Panc1 (cell line): ENCODE measurements at regions not wholly inside any gene's neighbourhood (a gene's known extent, or its start where the extent isn't known, plus 50 kb on each side); places are given as distances from the start of the nearest gene placed in this dataset.

Experiments
- ATAC-seq: fragments of 200-7000 bp; cut with Tn5 transposase; 2 replicates; pipeline ENCODE4 v1.9.1; 2020; ENCODE audit warnings: mild to moderate bottlenecking, moderate library complexity
- BruUV-seq: library from RNA; stranded (reverse); fragments of 400-500 nt; replicated peaks from 2 replicates; lab custom pipeline; 2021; lab: Mats Ljungman, UMichigan
- CTCF ChIA-PET: fragments of 300-600 bp; sonication (Branson Sonifier 250); formaldehyde crosslinking; loops from one replicate; lab custom pipeline; 2022; ENCODE audit warnings: antibody characterized with exemption; lab: Charles Lee
- POLR2A ChIA-PET: fragments of 300-600 bp; sonication (Branson Sonifier 250); formaldehyde crosslinking; loops from one replicate; lab custom pipeline; 2022; ENCODE audit warnings: antibody characterized with exemption; lab: Charles Lee
- DNase-seq: peaks from one replicate; pipeline ENCODE4 v3.0.0-alpha.2; 2010; ENCODE audit warnings: low read depth, low spot score
- H3K27ac ChIP-seq: 2 replicates; pipeline ENCODE4 v1.5.1; 2011; ENCODE audit warnings: mild to moderate bottlenecking, low read length, inconsistent platforms
- H3K27me3 ChIP-seq: fragments of 200-500 bp; sonication (Bioruptor generic); 2 replicates; pipeline ENCODE4 v1.6.0; 2014; ENCODE audit warnings: low read length, inconsistent platforms; ENCODE audit not compliant: control insufficient read depth, insufficient read depth
- H3K36me3 ChIP-seq: fragments of 200-500 bp; sonication (Bioruptor generic); 2 replicates; pipeline ENCODE4 v1.5.1; 2014; ENCODE audit warnings: inconsistent platforms, mild to moderate bottlenecking, low read length, moderate library complexity; ENCODE audit not compliant: control insufficient read depth, insufficient read depth
- H3K4me1 ChIP-seq: 2 replicates; pipeline ENCODE4 v1.5.1; 2011; ENCODE audit warnings: inconsistent platforms, mild to moderate bottlenecking, low read length, moderate library complexity; ENCODE audit not compliant: control insufficient read depth, insufficient read depth
- H3K4me3 ChIP-seq, 2 experiments: 2 replicates each; pipeline ENCODE4 v1.5.1; 2011 to 2012; ENCODE audit warnings: low read depth in 2 of 2, low read length in 2 of 2, mild to moderate bottlenecking in 2 of 2, inconsistent platforms in 1 of 2, moderate library complexity in 1 of 2
- H3K9me3 ChIP-seq: fragments of 200-500 bp; sonication (Bioruptor generic); 2 replicates; pipeline ENCODE4 v1.5.1; 2014; ENCODE audit warnings: low read depth, mild to moderate bottlenecking, inconsistent platforms, low read length, moderate library complexity; ENCODE audit not compliant: control insufficient read depth, insufficient read depth
- CTCF ChIP-seq: fragments of 450-650 bp; IDR thresholded peaks from 2 replicates; pipeline ENCODE4 v1.5.1; 2017; ENCODE audit warnings: mild to moderate bottlenecking
- POLR2AphosphoS5 ChIP-seq: IDR thresholded peaks from 2 replicates; pipeline ENCODE4 v1.6.1; 2012; ENCODE audit warnings: mild to moderate bottlenecking, low read depth, low read length, moderate library complexity
- REST ChIP-seq, 2 experiments: IDR thresholded peaks; 2 replicates each; pipeline ENCODE4 v1.6.1; 2011 to 2012; ENCODE audit warnings: low read depth in 2 of 2, control low read depth in 1 of 2, low read length in 1 of 2, mild to moderate bottlenecking in 1 of 2, moderate library complexity in 1 of 2; ENCODE audit not compliant: insufficient read depth in 1 of 2
- SIN3A ChIP-seq: IDR thresholded peaks from 2 replicates; pipeline ENCODE4 v1.6.1; 2012; ENCODE audit warnings: low read depth, mild to moderate bottlenecking, low read length, moderate library complexity, borderline replicate concordance; ENCODE audit not compliant: insufficient read depth
- TCF7L2 ChIP-seq: IDR thresholded peaks from 2 replicates; pipeline ENCODE4 v1.6.1; 2011; ENCODE audit warnings: mild to moderate bottlenecking, low read depth, low read length, inconsistent platforms
- in situ Hi-C: cut with HindIII; loops from 2 replicates; pipeline ENCODE4 v1.10.0; 2016; ENCODE audit warnings: low sequenced_read_pairs, low pct_unique_long_range_greater_than_20kb
- intact Hi-C: fragments of 100-400 bp; cut with micrococcal nuclease; formaldehyde crosslinking; loops from one replicate; pipeline ENCODE4 v1.10.0; 2022; ENCODE audit not compliant: unreplicated experiment

GRCh38 chr16:52069866-52070265 lies 477.1 kb downstream of the TOX3 start:
- POLR2A ChIA-PET, result no interaction called here
- Histone ChIP-seq H3K27me3 (no peaks in the 10 kb centered on the region), H3K27ac (no peak overlapping the region), H3K4me3 (no peak overlapping the region), H3K4me1 (no peaks in the 10 kb centered on the region), H3K36me3 (no peaks in the 10 kb centered on the region), H3K9me3 (no peaks in the 10 kb centered on the region)
- TF ChIP-seq POLR2AphosphoS5 (no peak), REST (IDR thresholded peaks at IDR 0.05; ENCODE audit: insufficient read depth in 1 of 2, low read depth in 2 of 2, low read length in 1 of 2) (no peak), CTCF (peak; percentile 22; the same call in 1 of the 2 replicates), SIN3A (no peak), TCF7L2 (no peak)
- ATAC-seq (no peak), DNase-seq (no peak)
- intact Hi-C loops, result loop anchor here (2.0 to 10.0 kb wide), 2 partner anchors 843 to 955 kb away; no protein-coding TSS in a partner anchor
- CTCF ChIA-PET, result no interaction called here
- in situ Hi-C loops, result no loop called here
- no TSS peak for BruUV-seq

- Histone ChIP-seq H3K4me1 (no peaks in the 10 kb centered on the region), H3K36me3 (no peaks in the 10 kb centered on the region), H3K27me3 (no peaks in the 10 kb centered on the region), H3K4me3 (no peak overlapping the region), H3K9me3 (no peaks in the 10 kb centered on the region), H3K27ac (no peak overlapping the region)
- DNase-seq (no peak), ATAC-seq (no peak)
- TF ChIP-seq SIN3A (no peak), REST (IDR thresholded peaks at IDR 0.05; ENCODE audit: insufficient read depth in 1 of 2, low read depth in 2 of 2, low read length in 1 of 2) (no peak), CTCF (peak; percentile 32; the same call in 1 of the 2 replicates), POLR2AphosphoS5 (no peak), TCF7L2 (no peak)
- POLR2A ChIA-PET, result no interaction called here
- in situ Hi-C loops (no loop called here), intact Hi-C loops (loop anchor here (10.0 kb wide), 1 partner anchor 956 kb away; no protein-coding TSS in a partner anchor)
- no TSS peak for BruUV-seq
- CTCF ChIA-PET, result interaction anchor here (0.7 kb wide), 1 partner anchor 794 kb away, joined by 3 read pairs; no protein-coding TSS in a partner anchor
Observed at GRCh38 chr16:52068447-52069074, 478.4 kb downstream of the TOX3 start.
